K562 (cell line): ENCODE measurements at regions not wholly inside any gene's neighbourhood (a gene's known extent, or its start where the extent isn't known, plus 50 kb on each side); places are given as distances from the start of the nearest gene placed in this dataset.
A peak's percentile ranks its signal among the peaks of the same experiment; 100 is the strongest.

Source experiments
- ADNP ChIP-seq: fragments of 200-800 bp; sonication (Bioruptor generic); IDR thresholded peaks from 2 replicates; pipeline ENCODE4 v1.6.1; 2016; ENCODE audit warnings: missing genetic modification characterization, missing compliant biosample characterization
- ARID1B ChIP-seq: fragments of 450-650 bp; IDR thresholded peaks from 2 replicates; pipeline ENCODE4 v1.6.1; 2016; ENCODE audit warnings: antibody characterized with exemption, mild to moderate bottlenecking, inconsistent platforms
- C11orf30 ChIP-seq: fragments of 450-650 bp; IDR thresholded peaks from 2 replicates; pipeline ENCODE4 v1.6.1; 2016; ENCODE audit warnings: low read depth, mild to moderate bottlenecking
- CHD4 ChIP-seq: fragments of 200-600 bp; sonication (generic); IDR thresholded peaks from 3 replicates; pipeline ENCODE4 v1.6.1; 2012; ENCODE audit warnings: low read depth, mild to moderate bottlenecking, mixed read lengths, low read length, inconsistent platforms; ENCODE audit not compliant: insufficient read depth, insufficient replicate concordance, poor library complexity, severe bottlenecking
- FOXJ3 ChIP-seq: sonication (generic); formaldehyde crosslinking; IDR thresholded peaks from 2 replicates; pipeline ENCODE4 v1.4.0; 2020; ENCODE audit warnings: mild to moderate bottlenecking, missing genetic modification reagents
- FOXO4 ChIP-seq: fragments of 450-650 bp; formaldehyde crosslinking; IDR thresholded peaks from 2 replicates; pipeline ENCODE4 v1.4.0; 2020; ENCODE audit warnings: mild to moderate bottlenecking, moderate library complexity
- HMG20A ChIP-seq: fragments of 450-650 bp; formaldehyde crosslinking; conservative IDR thresholded peaks from 2 replicates; pipeline ENCODE4 v1.4.0; 2020; ENCODE audit warnings: mild to moderate bottlenecking, mixed read lengths
- JUND ChIP-seq, 2 experiments: IDR thresholded peaks; 2 replicates in 1 of 2; 3 replicates in 1 of 2; pipeline ENCODE4 v1.6.1; 2011; ENCODE audit warnings: borderline replicate concordance in 2 of 2, low read depth in 2 of 2, low read length in 2 of 2, improper control_type of control experiment in 1 of 2, missing biosample characterization in 1 of 2, missing genetic modification characterization in 1 of 2, missing genetic modification reagents in 1 of 2
- MAFK ChIP-seq: IDR thresholded peaks from 2 replicates; pipeline ENCODE4 v1.6.1; 2011; ENCODE audit warnings: low read length, improper control_type of control experiment
- MXI1 ChIP-seq: IDR thresholded peaks from 2 replicates; pipeline ENCODE4 v1.6.1; 2011; ENCODE audit warnings: low read depth, mild to moderate bottlenecking, improper control_type of control experiment, low read length
- NEUROD1 ChIP-seq: fragments of 150-350 bp; IDR thresholded peaks from 2 replicates; pipeline ENCODE4 v1.6.1; 2014; ENCODE audit warnings: borderline replicate concordance, low read length, low read depth; ENCODE audit not compliant: partially characterized antibody
- NFE2 ChIP-seq: IDR thresholded peaks from 2 replicates; pipeline ENCODE4 v1.6.1; 2014; ENCODE audit warnings: antibody characterized with exemption, low read depth
- PHB ChIP-seq: fragments of 250-450 bp; sonication (Bioruptor Pico); IDR thresholded peaks from 2 replicates; pipeline ENCODE4 v1.5.0; 2021
- RBBP5 ChIP-seq: fragments of 200-600 bp; sonication (generic); IDR thresholded peaks from 2 replicates; pipeline ENCODE4 v1.6.1; 2012; ENCODE audit warnings: borderline replicate concordance, mild to moderate bottlenecking, low read length, control low read depth, inconsistent platforms; ENCODE audit not compliant: insufficient read depth, poor library complexity, severe bottlenecking
- RBM14 ChIP-seq: fragments of 200-400 bp; formaldehyde crosslinking; IDR thresholded peaks from 2 replicates; pipeline ENCODE4 v1.6.1; 2018; ENCODE audit warnings: low read depth, mild to moderate bottlenecking, low read length, moderate library complexity, borderline replicate concordance; ENCODE audit not compliant: insufficient read depth
- SETDB1 ChIP-seq: IDR thresholded peaks from one replicate; pipeline ENCODE4 v1.6.1; 2012; ENCODE audit warnings: low read length, control low read depth, inconsistent platforms
- TRIM28 ChIP-seq: fragments of 450-650 bp; IDR thresholded peaks from 2 replicates; pipeline ENCODE4 v1.6.1; 2017
- VEZF1 ChIP-seq: fragments of 200-800 bp; sonication (Bioruptor generic); IDR thresholded peaks from 2 replicates; pipeline ENCODE4 v1.6.1; 2017; ENCODE audit warnings: missing genetic modification characterization, missing compliant biosample characterization
- ZBTB8A ChIP-seq: fragments of 450-650 bp; IDR thresholded peaks from 2 replicates; pipeline ENCODE4 v1.6.1; 2018; ENCODE audit warnings: mild to moderate bottlenecking, moderate library complexity; ENCODE audit not compliant: partially characterized antibody
- ZNF165 ChIP-seq: fragments of 250-450 bp; sonication (Bioruptor Pico); IDR thresholded peaks from 2 replicates; pipeline ENCODE4 v1.4.0; 2020; ENCODE audit warnings: borderline replicate concordance
- ZNF253 ChIP-seq: fragments of 250-450 bp; sonication (Bioruptor Pico); conservative IDR thresholded peaks from 2 replicates; pipeline ENCODE4 v1.6.1; 2021; ENCODE audit warnings: mild to moderate bottlenecking
- ZNF316 ChIP-seq: fragments of 450-650 bp; IDR thresholded peaks from 2 replicates; pipeline ENCODE4 v1.6.1; 2016
- ZNF586 ChIP-seq: fragments of 450-650 bp; formaldehyde crosslinking; conservative IDR thresholded peaks from 2 replicates; pipeline ENCODE4 v1.4.0; 2020; ENCODE audit warnings: mild to moderate bottlenecking, moderate library complexity
- TF ChIP-seq, protein P1 (sequence below), 2 experiments: fragments of 450-650 bp in 1 of 2; sonication (generic) in 1 of 2; formaldehyde crosslinking in 1 of 2; IDR thresholded peaks in 1 of 2; conservative IDR thresholded peaks in 1 of 2; 2 replicates each; pipeline versions ENCODE4 v1.6.1 to v1.8.1; 2016 to 2023; ENCODE audit warnings: mild to moderate bottlenecking in 2 of 2, moderate library complexity in 2 of 2, inconsistent platforms in 1 of 2, missing genetic modification reagents in 1 of 2

- TF ChIP-seq ARID1B, result peak; percentile 29; the same call in 1 of the 2 replicates
- peak; percentile 50; the same call in 1 of the 2 replicates for TF ChIP-seq ZNF316
- no peak for TF ChIP-seq NFE2
- no peak for TF ChIP-seq ZNF586 (CRISPR knock-in tag)
- TF ChIP-seq PHB (CRISPR knock-in tag), result no peak
- no peak for TF ChIP-seq HMG20A (CRISPR knock-in tag)
- peak; percentile 41; the same call in 1 of the 2 replicates for TF ChIP-seq MAFK
- no peak for TF ChIP-seq TRIM28
- TF ChIP-seq, protein P1, sequence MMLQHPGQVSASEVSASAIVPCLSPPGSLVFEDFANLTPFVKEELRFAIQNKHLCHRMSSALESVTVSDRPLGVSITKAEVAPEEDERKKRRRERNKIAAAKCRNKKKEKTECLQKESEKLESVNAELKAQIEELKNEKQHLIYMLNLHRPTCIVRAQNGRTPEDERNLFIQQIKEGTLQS (IDR thresholded peaks at IDR 0.05), result peak; percentile 48; the same call in 1 of the 2 replicates
- TF ChIP-seq, protein P1 (CRISPR knock-in tag; conservative IDR thresholded peaks at IDR 0.05), result no peak
- TF ChIP-seq RBBP5, result no peak
- no peak for TF ChIP-seq ZBTB8A
- peak; percentile 24; the same call in 1 of the 2 replicates for TF ChIP-seq C11orf30
- peak; percentile 32 for TF ChIP-seq CHD4
- TF ChIP-seq MXI1, result no peak
- TF ChIP-seq SETDB1, result no peak
- peak; percentile 94 for TF ChIP-seq ADNP (tag)
- no peak for TF ChIP-seq VEZF1 (CRISPR knock-in tag)
- TF ChIP-seq ZNF165 (CRISPR knock-in tag), result no peak
- TF ChIP-seq FOXO4 (CRISPR knock-in tag), result no peak
- TF ChIP-seq NEUROD1, result no peak
- peak; percentile 80 for TF ChIP-seq JUND (IDR thresholded peaks at IDR 0.05; ENCODE audit: borderline replicate concordance, low read depth, low read length)
- peak; percentile 59; the same call in 2 of the 3 replicates for TF ChIP-seq JUND (tag; IDR thresholded peaks at IDR 0.05; ENCODE audit: borderline replicate concordance, low read depth, low read length)
- TF ChIP-seq ZNF253 (CRISPR knock-in tag), result no peak
- no peak for TF ChIP-seq FOXJ3 (CRISPR knock-in tag)
- TF ChIP-seq RBM14, result no peak
These were observed 99.3 kb upstream of the EGFL6 start (continued) for GRCh38 chrX:13469963-13470684.
